ENCODE measurements at regions not wholly inside any gene's neighbourhood (a gene's known extent, or its start where the extent isn't known, plus 50 kb on each side); places are given as distances from the start of the nearest gene placed in this dataset.

GRCh38 chr2:16508490-16508851, 157.2 kb downstream of the CYRIA start:
- no peak for TF ChIP-seq POLR2AphosphoS5 (IDR thresholded peaks at IDR 0.05; ENCODE audit: low read depth, low read length)
- no peak for TF ChIP-seq REST (IDR thresholded peaks at IDR 0.05; ENCODE audit: insufficient read depth in 1 of 2, low read depth in 2 of 2, low read length in 2 of 2)
